ENCODE measurements at regions not wholly inside any gene's neighbourhood (a gene's known extent, or its start where the extent isn't known, plus 50 kb on each side); places are given as distances from the start of the nearest gene placed in this dataset.
"Not testable (repeated sequence)": the region's sequence is repeated elsewhere in the genome, so short reads cannot be mapped to it uniquely, and the experiment has no call there.

DNA sequence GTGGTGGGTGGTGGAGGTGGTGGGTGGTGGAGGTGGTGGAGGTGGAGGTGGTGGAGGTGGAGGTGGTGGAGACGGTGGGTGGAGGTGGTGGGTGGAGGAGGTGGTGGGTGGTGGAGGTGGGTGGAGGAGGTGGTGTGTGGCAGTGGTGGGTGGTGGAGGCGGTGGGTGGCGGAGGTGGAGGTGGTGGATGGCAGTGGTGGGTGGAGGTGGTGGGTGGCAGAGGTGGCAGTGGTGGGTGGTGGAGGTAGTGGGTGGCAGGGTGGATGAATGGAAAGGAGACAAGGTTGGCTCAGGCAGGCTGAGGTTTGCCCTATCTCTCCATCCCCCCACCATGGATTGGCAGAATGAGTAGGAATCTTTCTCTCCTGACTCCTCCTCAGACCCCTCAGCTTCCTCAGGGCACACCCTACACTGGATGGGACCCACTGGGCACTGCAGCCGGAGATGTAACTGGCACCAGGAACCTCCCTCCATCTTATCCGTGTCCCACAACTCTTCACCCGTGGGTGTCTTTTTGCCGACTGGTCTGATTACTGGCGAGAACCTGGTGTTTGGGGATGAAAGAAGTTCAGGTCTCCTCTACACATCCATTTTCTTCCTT, 166.3 kb downstream of the C9orf50 start:
- DNase-seq, result peak in 1 of 2 experiments; percentile 27

DNA sequence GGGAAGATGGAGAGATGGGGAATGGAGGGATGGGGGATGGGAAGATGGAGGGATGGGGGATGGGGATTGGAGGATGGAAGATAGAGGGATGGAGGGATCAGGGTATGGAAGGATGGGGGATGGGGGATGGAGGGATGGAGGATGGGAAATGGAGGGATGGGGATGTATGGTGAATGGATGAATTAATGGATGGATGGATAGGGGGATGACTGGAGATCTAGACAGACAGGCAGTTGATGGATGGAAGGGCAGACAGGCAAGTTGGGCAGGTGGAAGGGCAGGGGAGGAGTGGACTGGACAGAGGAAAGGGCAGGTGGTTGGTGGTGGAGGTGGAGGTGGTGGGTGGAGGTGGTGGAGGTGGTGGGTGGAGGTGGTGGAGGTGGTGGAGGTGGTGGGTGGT, 167.2 kb downstream of the C9orf50 start:
- DNase-seq, result no peak

DNA sequence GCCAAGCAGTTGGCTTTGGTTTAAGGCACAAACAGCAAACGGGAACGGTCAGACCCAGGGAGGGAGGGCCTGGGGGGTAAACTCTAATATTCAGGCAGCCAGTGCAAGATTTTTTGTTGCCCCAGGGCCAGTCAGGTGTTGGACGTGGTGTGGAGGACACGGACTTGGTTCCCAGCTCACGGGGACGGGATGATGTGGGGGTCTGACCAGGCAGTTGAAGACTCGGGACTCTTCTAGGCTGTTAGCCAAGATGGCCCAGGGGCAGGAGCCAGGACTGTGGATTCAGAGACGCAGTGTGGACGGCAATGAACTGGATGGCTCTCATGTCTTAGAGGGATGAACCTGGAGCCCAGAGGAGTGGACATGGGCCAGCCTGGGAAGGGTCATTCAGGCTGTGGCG, 169.2 kb downstream of the C9orf50 start:
- no peak for DNase-seq

DNA sequence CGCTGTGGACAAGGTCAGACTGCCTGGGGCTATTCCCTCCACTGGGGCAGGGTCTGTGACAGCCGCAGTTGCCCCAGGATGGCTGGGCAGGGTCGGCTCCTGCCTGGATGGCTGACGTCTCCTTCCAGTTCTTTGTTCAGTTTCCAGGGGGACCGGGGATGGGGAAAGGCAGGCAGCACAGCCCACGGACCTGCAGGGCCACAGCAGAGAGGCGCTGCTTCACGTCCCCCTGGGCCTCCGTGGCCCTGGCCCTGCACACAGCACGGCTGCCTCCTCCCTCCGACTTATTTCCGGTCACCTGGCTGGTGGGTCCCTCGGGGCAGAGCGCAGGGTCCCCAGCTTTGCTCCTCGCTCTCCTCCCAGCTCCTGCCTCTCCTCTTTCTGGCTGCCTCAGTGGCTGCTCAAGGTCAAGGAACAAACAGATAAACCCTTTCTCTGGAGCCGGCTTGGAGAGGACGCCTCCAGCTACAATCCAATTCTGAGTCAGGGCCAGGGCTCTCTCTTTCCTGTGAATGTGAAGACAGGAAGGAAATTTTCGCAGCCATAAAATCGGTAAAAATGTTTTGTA, 169.7 kb downstream of the C9orf50 start:
- DNase-seq, result no peak

DNA sequence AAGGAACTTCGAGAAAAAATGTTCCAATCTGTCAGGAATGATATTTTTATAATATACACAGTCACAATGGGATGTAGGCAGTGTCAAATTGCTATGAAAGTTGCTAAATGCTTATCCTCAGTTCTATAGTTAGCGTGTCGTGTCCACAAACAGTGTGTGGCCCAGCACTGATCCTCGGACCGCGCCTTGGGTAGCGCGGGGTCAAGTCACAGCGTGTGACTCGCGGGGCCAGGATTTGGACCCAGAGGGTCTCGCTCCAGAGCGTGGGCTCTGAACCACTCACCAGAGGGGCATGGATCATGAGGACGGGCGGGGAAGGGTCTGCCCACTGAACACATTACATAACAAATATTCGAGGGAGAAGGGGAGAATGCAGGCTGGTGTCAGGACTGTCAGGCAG, 171.8 kb downstream of the C9orf50 start:
- no peak for DNase-seq

DNA sequence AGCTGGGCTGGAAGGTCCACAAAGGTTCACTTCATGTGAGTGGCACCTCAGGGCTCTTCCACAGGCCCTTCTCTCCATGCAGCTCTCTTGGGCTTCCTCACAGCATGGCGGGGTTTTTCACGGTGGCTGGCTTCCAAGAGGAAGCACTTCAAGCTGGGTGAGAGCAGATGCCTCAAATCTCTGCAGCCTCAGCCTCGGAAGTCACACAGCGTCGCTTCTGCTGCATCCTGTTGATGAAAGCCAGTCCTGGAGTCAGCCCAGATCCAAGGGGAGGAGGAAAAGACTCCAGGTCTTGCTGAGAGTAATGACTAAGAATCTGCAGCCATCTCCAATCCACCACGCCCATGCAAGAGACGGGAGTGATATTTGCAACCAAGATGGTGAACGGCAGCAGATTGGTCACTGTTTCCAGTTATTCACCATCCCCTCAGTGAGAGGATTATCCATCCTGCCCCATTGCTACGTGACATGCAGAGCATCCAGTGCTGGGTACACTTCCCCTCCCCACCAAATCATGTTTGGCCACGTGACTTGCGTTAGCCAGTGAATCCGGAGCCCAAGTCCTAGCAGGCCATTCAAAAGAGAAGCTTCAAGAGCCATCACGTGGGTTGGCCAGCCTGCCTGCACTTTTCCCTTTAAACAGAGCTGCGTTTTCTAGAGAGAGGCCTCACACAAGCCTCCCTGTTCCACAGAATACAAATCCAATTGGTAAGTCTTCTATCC, 173.9 kb downstream of the C9orf50 start:
- DNase-seq, result no peak

DNA sequence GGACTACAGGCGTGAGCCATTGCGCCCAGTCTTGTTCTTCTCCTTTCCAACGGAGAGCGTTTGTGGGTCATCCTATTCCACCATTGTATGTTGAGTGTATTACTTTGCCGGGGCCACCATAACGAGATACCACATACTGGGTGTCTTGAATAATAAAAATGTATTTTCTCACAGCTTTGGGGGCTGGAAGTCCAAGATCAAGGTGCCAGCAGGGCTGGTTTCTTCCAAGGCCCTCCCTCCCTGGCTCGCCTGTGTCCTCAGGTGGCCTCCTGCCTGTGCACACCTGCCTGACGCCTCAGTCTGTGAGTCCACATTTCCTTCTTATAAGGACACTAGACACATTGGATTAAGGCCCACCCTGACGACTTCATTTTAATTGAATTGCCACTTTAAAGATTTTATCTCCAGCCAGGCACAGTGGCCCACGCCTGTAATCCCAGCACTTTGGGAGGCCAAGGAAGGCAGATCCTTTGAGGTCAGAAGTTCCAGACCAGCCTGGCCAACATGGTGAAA, 175.1 kb downstream of the C9orf50 start:
- no peak for DNase-seq

DNA sequence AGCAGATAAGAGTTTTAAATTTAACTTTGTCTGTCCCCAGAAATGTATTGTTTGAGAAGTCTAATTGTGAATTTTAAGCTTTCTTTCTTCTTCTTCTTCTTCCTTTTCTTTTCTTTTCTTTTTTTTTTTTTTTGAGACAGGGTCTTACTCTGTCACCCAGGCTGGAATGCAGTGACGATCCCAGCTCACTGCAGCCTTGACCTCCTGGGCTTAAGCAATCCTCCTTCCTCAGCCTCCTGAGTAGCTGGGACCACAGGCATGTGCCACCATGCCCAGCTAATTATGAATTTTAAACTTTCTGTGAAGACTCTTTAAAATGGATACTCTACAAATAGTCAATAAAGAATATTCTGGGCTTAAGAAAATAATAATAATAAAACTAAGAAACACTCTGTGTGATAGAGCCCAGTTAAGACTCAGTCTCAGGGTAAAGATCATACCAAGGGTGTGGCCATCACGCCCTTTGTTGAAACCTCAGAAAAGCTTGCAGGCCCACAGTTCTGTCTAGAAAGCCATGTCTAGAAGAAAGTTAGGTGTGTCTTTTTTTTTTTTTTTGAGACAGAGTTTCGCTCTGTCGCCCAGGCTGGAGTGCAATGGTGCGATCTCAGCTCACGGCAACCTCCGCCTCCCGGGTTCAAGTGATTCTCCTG, 177.3 kb downstream of the C9orf50 start:
- not testable (repeated sequence) for DNase-seq

DNA sequence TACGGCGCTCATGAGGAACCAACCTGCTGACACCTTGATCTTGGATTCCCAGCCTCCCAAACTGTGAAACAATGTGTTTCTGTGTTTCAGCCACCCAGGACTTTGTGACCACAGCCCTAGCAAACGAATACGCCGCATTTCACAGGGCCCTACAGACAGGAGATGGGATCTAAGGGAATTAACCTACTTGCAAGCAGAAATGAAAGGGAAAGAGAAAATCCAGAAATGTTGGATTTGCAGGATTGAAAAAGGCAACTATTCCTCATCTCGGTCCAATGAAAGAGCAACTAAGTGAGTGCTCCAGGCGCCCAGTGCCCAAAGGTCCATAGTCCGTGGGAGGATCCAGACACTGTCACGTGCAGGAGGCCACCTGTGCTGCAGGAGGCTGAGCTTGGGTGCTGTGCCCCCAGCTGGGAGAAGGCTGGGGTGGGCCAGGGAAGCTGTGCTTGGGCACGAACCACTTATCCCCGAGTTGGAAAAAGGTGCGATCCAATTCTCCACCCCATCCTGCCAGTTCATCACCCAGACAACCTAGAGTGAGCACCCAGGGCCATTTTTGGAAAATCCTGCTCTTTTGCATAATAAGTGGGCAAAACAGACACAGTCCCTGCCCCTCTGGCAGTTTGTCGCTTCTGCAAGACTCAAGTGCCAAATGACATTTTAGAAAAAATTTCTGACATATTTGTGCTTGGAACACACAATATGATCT, 177.9 kb downstream of the C9orf50 start:
- DNase-seq, result no peak

DNA sequence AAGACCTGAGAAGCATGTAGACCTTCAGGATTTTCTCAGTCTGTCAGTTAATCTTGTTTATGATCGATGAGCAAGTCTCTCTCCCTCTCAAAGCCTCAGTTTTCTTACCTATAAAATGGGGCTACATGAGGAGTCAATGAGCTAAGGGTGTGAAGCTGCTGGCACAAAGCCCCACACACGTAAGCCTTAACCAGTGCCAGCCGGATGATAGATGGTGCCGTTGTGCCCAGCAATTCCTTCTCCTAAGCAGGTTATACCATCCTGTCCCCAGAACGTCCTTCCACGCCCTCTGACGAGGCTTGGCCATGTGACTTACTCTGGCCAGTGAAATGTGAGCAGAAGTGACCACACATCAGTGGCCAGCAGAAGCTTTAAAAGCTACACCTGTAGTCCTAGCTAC, 179.0 kb downstream of the C9orf50 start:
- no peak for DNase-seq

DNA sequence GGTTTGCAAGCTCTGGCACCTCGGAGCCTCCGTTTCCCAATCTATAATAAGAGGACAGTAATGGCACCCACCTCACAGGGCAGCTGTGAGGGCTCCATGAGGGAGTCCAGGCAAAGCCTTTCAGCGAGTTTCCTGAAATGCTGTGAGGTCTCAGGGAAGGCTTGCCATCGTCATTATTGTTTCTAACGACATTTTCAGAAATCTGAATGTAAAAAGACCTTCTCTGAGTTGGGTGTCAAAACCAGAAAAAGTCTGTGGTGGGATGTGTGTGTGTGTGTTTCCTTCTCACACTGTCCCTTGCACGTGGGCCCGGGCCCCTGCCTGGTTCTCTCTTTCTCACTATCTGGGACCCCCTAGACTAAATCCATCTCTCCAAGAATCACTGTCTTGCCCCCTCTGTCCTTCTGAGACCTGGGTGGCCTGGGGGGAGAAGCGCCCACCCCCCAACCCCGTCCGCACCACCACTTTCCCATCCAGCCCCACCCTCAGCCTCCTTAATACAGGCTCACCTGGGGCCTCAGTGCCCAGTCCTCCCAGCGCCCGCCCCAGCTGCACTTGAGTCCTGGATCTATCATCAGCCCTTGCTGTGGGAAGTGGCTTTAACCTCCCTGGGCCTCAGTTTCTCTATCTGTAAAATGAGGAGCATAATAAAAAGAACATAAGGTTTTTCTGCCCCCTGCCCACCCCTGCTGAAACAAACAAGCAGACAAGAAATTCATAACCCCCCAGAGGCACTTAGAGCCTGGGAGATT, 180.3 kb downstream of the C9orf50 start:
- no peak for DNase-seq

DNA sequence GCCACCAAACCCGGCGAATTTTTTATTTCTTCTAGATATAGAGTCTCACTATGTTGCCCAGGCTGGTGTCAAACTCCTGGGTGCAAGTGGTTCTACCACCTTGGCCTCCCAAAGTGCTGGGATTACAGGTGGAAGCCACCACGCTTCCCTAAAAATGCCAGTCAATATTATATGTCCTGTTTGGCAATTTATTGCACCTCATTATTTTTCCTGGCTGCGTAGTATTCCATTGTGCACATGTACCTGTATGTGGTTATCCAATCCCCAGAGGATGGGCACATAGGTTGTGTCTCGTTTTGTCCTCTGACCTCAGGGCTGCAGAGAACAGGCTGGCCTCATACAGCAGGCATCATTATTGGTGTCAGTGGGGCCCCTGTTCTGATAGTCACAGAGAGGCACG, 181.7 kb downstream of the C9orf50 start:
- DNase-seq, result no peak

DNA sequence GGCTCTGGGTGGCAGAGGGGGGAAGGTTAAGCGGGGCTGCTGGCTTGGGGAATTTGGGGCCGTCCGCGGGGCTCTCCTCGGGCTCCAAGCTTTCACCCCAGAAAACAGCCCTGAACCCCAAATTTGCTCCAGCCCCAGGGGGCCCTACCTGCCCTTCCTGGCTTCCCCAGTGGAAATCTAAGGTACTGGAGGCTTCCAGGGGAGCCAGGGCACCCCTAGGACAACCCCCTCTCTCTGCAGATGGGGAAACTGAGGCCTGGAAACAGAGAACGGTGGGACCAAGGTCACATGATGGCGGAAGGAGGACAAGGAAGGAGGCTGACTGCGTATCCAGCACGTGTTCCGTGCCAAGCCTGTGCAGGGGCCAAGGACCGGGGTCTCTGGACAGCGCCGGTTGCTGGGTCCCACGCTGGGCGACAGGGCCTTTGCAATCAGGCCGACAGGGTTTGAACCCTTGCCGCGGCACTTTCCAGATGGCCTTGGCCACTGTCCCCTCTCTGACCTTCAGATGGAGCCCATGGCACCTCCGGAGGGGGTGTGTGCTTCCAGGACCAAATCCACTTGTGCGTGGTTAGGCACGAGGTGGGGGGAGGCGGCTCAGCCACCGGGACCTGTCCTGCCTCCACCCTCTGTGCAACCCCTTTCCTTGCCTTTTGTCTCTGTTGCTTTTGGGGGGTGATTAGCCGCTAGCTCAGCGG, 183.1 kb downstream of the C9orf50 start:
- DNase-seq, result no peak

DNA sequence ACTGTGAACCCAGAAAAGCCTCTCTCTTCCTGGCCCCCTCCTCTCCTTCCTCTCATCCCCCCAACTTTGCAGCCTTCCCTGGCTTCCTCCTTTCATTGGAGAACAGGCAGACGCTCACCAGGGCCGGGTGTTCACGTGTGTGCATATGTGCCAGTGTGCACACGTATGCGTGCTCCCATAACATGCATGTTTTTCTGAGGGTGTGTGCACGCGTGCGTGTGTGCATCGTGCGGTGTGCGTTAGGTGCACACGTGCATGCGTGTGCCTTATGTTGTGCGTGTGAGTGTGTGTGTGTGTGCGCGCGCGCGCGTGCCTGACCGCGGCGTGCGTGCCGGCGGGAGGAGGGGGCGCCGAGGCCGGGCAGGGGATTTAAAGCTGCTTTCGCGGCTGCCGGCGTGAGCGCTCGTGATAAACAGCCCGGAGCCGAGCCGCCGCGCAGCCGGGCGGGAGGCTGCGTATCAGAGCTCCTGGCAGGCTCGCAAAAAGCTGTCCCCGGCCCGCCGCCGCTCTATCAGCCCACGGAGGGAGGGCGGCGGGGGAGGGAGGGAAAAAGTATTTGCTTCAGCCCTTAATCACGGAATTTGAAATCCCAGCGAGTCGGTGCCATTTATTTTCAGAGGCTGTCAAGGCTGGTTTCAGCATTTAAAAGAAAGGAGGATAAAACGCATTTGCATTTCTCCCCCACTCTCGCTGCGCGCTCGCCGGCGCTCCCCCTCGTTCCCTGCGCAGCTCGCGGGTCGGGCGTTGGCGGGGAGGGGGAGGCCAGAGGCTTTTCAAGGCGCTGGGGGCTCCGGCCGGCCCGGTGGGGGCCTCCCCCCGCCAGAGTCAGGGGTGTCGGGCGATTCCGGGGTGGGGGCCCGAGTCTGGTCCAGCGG, 183.9 kb downstream of the C9orf50 start:
- DNase-seq, result peak; percentile 18 to 48

DNA sequence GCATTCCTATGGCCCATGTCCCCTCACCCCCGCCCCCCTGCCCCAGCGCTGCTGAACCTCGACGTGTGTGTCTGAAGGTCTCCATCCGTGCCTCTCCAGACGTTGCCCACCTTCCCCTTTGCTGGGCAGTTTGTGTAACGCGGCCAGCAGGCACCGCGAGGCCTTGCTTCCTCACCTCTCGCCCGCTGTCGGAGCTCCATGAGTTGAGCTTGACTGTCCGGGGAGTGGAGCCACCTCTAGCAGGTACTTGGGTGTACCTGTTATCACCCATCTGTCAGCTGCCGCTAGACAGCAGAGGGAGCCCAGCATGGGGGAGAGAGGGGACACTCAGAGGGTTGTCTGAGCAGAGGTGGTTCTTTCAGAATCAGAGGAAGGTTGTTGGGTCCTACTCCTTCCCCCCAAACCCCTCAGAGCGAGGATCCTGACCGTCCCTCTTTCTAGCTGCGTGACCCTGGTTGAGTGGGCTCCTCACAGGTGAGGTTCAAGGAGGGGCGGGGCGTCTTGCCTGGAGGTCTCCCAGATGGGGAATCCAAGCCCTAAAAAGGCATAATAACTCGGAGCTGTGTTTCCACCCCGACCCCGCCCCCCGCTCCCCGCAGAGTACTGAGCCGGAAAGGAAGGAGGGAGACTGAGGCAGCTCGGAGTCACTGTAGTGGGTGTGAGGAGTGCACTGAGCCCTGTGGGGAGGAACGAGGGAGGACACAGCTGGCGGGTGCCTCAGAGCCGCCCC, 184.7 kb downstream of the C9orf50 start:
- DNase-seq, result no peak

DNA sequence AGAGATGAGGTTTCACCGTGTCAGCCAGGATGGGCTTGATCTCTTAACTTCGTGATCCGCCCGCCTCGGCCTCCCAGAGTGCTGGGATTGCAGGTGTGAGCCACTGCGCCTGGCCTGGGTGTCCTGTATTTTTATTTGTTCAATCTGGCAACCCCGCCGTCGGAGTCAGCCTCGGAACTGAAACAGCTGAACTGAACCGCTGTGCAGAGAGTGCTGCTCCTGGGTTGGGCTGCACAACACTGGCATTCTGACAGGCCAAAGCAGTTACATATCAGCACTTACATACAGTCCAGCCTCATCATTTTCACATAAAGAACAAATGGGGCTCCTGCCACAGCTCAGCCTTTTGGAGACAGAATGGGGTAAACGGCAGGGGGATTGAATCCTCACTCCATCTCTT, 185.6 kb downstream of the C9orf50 start:
- no peak for DNase-seq

DNA sequence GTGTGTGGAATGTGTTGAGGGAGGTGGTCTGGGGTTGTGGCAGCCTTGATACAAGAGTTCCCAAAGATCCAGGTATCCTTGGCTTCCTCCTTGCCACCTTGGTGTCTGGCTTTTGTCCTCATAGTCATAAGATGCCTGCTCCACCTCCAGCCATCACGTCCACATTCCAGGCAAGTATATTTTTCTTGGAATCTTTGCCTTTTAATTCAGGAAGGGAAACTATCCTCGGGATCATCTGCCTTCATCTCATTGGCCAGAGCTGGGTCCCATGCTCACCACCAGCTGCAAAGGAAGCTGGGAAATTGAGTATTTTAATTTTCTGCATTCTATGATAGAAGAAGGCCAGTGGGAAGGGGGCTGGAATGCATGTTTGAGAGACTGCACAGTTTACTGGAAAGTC, 186.7 kb downstream of the C9orf50 start:
- no peak for DNase-seq

DNA sequence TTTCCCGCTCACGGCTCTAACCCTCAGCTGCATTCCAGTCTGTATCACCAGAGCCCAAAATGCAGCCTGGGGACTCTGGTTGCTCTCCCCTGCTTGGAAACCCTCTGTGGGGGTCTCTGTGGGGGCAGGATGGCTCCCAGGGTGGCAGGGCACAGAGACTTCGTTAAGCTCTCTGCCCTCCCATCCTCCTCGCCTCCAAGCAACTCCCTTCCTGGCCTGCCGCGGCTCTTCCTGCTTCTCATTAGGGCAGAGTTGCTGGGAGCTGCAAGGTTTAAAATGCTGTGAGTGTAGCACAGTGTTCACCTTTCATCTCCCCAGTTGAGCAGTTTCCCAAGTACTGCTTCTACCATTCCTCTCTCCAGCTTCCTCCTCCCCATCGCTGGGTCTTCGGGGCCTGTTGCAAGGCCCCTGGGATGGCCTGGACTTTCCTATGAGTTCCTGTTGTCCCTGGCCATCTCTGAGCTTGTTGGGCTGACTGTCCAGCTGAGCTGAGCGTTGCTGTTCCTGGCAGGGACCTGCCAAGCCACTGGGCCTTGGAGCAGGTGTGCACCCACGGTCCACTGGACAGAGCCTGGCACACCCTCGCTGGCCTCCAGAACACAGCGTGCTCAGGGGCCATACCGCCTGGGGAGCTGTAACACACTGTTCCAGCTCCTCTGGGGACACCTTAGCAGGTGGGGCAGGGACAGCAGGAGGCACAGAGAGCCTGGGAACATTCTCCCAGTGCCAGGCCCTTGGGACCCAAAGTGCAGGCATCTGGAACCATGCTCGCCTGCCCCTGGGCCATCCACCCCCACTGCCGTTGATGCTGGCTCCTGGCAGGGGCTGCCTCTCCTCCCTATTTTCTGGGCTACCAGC, 188.4 kb downstream of the C9orf50 start:
- DNase-seq, result no peak
